Vagina (tissue), 2 donors: ENCODE measurements at regions not wholly inside any gene's neighbourhood (a gene's known extent, or its start where the extent isn't known, plus 50 kb on each side); places are given as distances from the start of the nearest gene placed in this dataset.

Experiments used
- DNase-seq, 2 donors: peaks; one replicate each; pipeline ENCODE4 v3.0.0-alpha.2; 2017; ENCODE audit errors: extremely low spot score in 2 of 2
- H3K27ac ChIP-seq: fragments of 200-600 bp; sonication (generic); one replicate; pipeline ENCODE4 v1.5.1; 2019
- H3K27me3 ChIP-seq: fragments of 200-600 bp; sonication (generic); one replicate; pipeline ENCODE4 v1.5.1; 2019
- H3K36me3 ChIP-seq, 2 donors: fragments of 200-600 bp; sonication (generic); one replicate each; pipeline ENCODE4 v1.5.1; 2017 to 2019
- H3K4me1 ChIP-seq: fragments of 200-600 bp; sonication (generic); one replicate; pipeline ENCODE4 v1.5.1; 2019
- H3K4me3 ChIP-seq, 2 donors: fragments of 200-600 bp; sonication (generic); 1 replicate in 1 of 2; 2 replicates in 1 of 2; pipeline ENCODE4 v1.5.1; 2016 to 2019
- H3K9me3 ChIP-seq: fragments of 200-600 bp; sonication (generic); one replicate; pipeline ENCODE4 v1.5.1; 2019
- POLR2A ChIP-seq, 2 donors: fragments of 450-650 bp; IDR thresholded peaks; one replicate each; pipeline ENCODE4 v1.6.1; 2017; ENCODE audit warnings: antibody characterized with exemption in 2 of 2, mild to moderate bottlenecking in 2 of 2, moderate library complexity in 2 of 2
- POLR2AphosphoS5 ChIP-seq, 2 donors: sonication (generic); formaldehyde crosslinking; IDR thresholded peaks; one replicate each; pipeline ENCODE4 v1.9.0; 2017; ENCODE audit warnings: antibody characterized with exemption in 2 of 2, mild to moderate bottlenecking in 2 of 2, low read depth in 1 of 2; ENCODE audit not compliant: insufficient read depth in 1 of 2
- intact Hi-C: fragments of 100-400 bp; cut with DNase I; formaldehyde crosslinking; loops from one replicate; pipeline ENCODE4 v1.15.1; 2023
- TF ChIP-seq, protein P1 (sequence below), 3 experiments: fragments of 450-650 bp in 2 of 3; fragments of 200-600 bp in 1 of 3; sonication (generic) in 1 of 3; IDR thresholded peaks; one replicate each; pipeline ENCODE4 v1.5.1; 2017 to 2019; ENCODE audit warnings: antibody characterized with exemption in 3 of 3, mild to moderate bottlenecking in 2 of 3, moderate library complexity in 2 of 3

DNA sequence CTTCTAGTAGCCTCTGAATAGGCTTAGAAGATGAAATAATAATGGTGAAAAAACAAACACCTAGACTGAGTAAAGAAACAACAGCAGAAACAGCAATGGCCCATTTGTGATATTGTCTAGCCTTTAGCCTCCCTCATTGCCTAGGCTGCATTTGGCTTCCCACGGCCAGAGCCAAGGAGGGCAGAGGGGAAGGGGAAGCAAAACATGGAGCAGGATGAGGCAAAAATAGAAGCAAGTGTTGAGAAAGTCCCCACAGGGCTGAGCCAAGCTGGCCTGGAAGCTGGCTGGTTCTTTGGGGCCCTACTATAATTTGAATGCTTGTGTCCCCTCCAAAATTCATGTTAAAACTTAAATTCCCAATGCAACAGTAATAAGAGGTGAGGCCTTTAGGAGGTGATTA lies 60.2 kb upstream of the KSR1 start:
- no peaks in the 10 kb centered on the region for H3K27me3 ChIP-seq
- H3K27ac ChIP-seq = no peak overlapping the region
- no peaks in the 10 kb centered on the region for H3K4me1 ChIP-seq
- TF ChIP-seq POLR2A (IDR thresholded peaks at IDR 0.05) (no peak), POLR2AphosphoS5 (IDR thresholded peaks at IDR 0.05; ENCODE audit: insufficient read depth in 1 of 2, low read depth in 1 of 2) (no peak)
- TF ChIP-seq, protein P1, sequence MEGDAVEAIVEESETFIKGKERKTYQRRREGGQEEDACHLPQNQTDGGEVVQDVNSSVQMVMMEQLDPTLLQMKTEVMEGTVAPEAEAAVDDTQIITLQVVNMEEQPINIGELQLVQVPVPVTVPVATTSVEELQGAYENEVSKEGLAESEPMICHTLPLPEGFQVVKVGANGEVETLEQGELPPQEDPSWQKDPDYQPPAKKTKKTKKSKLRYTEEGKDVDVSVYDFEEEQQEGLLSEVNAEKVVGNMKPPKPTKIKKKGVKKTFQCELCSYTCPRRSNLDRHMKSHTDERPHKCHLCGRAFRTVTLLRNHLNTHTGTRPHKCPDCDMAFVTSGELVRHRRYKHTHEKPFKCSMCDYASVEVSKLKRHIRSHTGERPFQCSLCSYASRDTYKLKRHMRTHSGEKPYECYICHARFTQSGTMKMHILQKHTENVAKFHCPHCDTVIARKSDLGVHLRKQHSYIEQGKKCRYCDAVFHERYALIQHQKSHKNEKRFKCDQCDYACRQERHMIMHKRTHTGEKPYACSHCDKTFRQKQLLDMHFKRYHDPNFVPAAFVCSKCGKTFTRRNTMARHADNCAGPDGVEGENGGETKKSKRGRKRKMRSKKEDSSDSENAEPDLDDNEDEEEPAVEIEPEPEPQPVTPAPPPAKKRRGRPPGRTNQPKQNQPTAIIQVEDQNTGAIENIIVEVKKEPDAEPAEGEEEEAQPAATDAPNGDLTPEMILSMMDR (IDR thresholded peaks at IDR 0.05) = no peak
- H3K4me3 ChIP-seq = no peak overlapping the region
- DNase-seq = no peak
- no peaks in the 10 kb centered on the region for H3K36me3 ChIP-seq
- no peaks in the 10 kb centered on the region for H3K9me3 ChIP-seq
- intact Hi-C loops = no loop called here

DNA sequence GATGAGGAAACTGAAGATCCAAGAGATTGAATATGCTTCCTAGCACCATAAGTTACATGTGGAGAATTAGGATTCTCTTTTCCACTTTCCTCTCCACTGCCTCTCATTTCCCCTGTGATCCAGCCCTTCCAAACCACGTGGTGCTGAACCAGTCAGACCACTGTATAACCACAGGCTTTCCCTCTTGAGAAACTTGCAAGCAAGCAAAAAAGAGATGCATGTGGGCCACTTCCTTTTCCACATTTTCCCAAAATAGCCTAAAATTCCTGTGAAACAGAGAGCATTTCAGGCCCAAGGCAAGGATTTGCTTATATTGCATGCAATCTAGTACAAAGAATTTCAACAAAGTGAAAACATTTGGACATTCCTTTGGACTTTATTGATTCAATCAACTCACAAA lies 59.3 kb upstream of the KSR1 start:
- no peaks in the 10 kb centered on the region for H3K27me3 ChIP-seq
- TF ChIP-seq POLR2A (IDR thresholded peaks at IDR 0.05) (no peak), POLR2AphosphoS5 (IDR thresholded peaks at IDR 0.05; ENCODE audit: insufficient read depth in 1 of 2, low read depth in 1 of 2) (no peak)
- TF ChIP-seq, protein P1 (IDR thresholded peaks at IDR 0.05) = no peak
- intact Hi-C loops = no loop called here
- no peaks in the 10 kb centered on the region for H3K9me3 ChIP-seq
- no peaks in the 10 kb centered on the region for H3K4me1 ChIP-seq
- no peak for DNase-seq
- H3K4me3 ChIP-seq = no peak overlapping the region
- H3K36me3 ChIP-seq = no peaks in the 10 kb centered on the region
- H3K27ac ChIP-seq = no peak overlapping the region

DNA sequence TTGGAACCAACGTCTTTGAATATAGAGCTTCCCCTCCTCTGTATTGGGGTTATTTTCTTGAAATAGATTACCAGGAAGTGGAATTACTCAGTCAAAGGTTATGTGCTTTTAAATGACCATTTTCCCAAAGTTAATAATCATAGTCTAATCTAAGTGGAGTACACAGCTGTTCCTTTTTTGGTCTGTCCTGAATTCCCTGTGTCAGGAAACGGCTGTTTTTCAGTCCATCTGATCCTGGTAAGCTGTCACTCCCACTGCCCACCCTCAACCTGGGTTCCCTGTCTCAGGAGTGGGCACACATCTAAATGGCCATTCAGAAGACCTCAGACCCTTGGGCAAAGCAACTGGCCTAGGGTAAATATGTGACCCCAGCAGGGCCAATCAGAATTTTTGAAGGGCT lies 57.6 kb upstream of the KSR1 start:
- H3K4me3 ChIP-seq = no peak overlapping the region
- no peak overlapping the region for H3K27ac ChIP-seq
- no peaks in the 10 kb centered on the region for H3K9me3 ChIP-seq
- intact Hi-C loops = no loop called here
- TF ChIP-seq POLR2AphosphoS5 (IDR thresholded peaks at IDR 0.05; ENCODE audit: insufficient read depth in 1 of 2, low read depth in 1 of 2) (no peak), POLR2A (IDR thresholded peaks at IDR 0.05) (no peak)
- TF ChIP-seq, protein P1 (IDR thresholded peaks at IDR 0.05) = no peak
- H3K27me3 ChIP-seq = no peaks in the 10 kb centered on the region
- H3K4me1 ChIP-seq = no peaks in the 10 kb centered on the region
- DNase-seq = no peak
- H3K36me3 ChIP-seq = no peaks in the 10 kb centered on the region

- Histone ChIP-seq H3K36me3 (no peaks in the 10 kb centered on the region), H3K9me3 (no peaks in the 10 kb centered on the region), H3K27ac (no peak overlapping the region), H3K27me3 (no peaks in the 10 kb centered on the region), H3K4me3 (no peak overlapping the region), H3K4me1 (no peaks in the 10 kb centered on the region)
- TF ChIP-seq, protein P1 (IDR thresholded peaks at IDR 0.05) = no peak
- TF ChIP-seq POLR2AphosphoS5 (IDR thresholded peaks at IDR 0.05; ENCODE audit: insufficient read depth in 1 of 2, low read depth in 1 of 2) (no peak), POLR2A (IDR thresholded peaks at IDR 0.05) (no peak)
- DNase-seq = peak in 1 of 2 donors; percentile 72
- intact Hi-C loops = no loop called here
Measured at GRCh38 chr17:27400991-27401390, 55.3 kb upstream of the KSR1 start.

DNA sequence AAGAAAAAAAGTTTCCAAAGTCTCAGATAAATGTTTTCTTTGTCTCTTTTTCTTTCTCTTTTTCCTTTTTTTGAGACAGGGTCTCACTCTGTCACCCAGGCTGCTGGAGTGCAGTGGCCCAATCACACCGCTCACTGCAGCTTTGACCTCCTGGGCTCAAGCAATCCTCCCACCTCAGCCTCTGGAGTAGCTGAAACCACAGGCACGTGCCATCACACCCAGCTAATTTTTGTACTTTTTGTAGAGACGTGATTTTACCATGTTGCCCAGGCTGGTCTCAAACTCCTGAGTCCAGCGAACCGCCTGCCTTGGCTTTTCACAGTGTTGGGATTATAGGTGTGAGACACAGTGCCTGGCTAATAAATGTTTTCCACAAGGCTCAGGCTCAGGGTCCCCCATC lies 53.3 kb upstream of the KSR1 start:
- DNase-seq = no peak
- H3K36me3 ChIP-seq = no peaks in the 10 kb centered on the region
- TF ChIP-seq POLR2A (IDR thresholded peaks at IDR 0.05) = no peak
- TF ChIP-seq POLR2AphosphoS5 (IDR thresholded peaks at IDR 0.05; ENCODE audit: insufficient read depth in 1 of 2, low read depth in 1 of 2) = no peak
- TF ChIP-seq, protein P1 (IDR thresholded peaks at IDR 0.05) = no peak
- peaks cover 3% of the 10 kb centered on the region for H3K4me1 ChIP-seq
- H3K27ac ChIP-seq = no peak overlapping the region
- no peak overlapping the region for H3K4me3 ChIP-seq
- no peaks in the 10 kb centered on the region for H3K27me3 ChIP-seq
- no peaks in the 10 kb centered on the region for H3K9me3 ChIP-seq
- intact Hi-C loops = no loop called here
